HG03565 (cell line): ENCODE measurements at regions not wholly inside any gene's neighbourhood (a gene's known extent, or its start where the extent isn't known, plus 50 kb on each side); places are given as distances from the start of the nearest gene placed in this dataset.

Source experiments
- ATAC-seq: cut with Tn5 transposase; IDR thresholded peaks from one replicate; pipeline ENCODE4 v1.9.1; 2021; ENCODE audit warnings: mild to moderate bottlenecking, moderate library complexity; ENCODE audit not compliant: unreplicated experiment

DNA sequence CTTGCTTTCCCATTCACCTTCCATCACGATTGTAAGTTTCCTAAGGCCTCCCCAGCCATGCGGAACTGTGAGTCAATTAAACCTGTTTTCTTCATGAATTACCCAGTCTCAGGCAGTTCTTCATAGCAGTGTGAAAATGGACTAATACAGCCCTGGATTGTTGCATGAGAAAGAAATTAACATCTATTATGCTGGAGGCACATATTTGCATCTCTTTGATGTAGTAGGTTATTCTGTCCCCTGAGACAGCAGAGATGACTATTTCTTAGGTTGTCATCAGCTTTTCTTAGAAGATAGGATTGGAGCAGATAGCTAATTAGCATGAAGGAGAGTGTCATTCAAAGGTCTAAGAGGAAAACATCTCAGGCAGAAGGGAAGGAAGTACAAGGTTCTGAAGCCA, 166.2 kb downstream of the OMA1 start:
- ATAC-seq, result no peak

DNA sequence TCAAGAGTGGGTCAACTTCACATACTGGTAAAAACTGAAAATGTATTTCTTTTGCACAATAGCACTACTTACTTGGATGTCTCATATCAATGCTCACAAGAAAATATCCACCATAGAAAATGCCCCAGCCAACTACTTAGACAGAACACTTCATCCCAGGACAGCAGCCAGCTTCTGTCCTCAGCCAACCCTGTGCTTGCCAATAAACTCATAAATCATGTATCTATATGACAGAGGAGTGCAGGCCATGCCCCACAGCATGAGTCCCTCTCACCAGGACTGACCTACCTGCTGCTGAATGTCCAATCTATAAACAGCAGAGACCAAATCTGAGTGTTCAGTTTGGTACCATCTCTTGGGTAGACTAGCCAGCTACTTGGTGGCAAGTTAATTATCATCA, 179.3 kb downstream of the OMA1 start:
- no peak for ATAC-seq

DNA sequence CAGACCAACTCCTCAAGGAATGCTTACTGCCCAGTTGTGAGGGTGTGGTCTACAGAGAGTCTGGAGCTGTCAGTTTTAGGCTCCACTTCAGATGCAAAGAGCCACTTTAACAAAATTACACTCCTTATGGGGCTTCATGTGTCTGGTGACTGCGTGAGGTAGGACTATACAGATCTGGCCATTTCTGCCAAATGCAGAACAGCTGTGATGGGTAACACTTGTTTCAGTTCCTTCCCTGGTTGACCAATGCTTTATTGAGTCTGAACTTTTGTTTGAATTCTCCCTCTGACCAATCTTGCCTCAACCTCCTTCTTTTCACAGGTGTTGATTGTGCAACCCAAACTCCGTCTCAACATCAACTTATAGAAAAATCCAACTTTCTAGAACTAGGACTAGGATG, 181.2 kb downstream of the OMA1 start:
- ATAC-seq, result no peak

DNA sequence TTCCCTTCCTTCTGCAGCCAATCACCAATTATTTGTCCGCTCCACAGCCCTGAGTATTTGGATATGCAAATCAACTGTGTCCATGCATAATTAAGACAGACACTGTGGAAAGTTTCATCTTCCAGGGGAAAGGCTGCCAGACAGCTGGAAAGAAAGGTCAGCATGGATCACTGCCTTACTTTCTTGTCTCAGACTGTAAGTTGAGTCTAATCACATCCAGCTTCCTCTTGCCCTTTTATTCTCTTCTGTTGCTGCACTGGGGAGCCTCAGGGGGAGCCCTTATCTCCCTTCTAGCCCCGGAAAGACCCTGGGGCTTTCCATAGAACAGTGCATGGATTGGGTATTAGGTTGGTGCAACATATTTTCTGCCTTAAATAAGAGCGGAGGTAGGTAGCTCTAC, 182.9 kb downstream of the OMA1 start:
- ATAC-seq, result peak; percentile 49

DNA sequence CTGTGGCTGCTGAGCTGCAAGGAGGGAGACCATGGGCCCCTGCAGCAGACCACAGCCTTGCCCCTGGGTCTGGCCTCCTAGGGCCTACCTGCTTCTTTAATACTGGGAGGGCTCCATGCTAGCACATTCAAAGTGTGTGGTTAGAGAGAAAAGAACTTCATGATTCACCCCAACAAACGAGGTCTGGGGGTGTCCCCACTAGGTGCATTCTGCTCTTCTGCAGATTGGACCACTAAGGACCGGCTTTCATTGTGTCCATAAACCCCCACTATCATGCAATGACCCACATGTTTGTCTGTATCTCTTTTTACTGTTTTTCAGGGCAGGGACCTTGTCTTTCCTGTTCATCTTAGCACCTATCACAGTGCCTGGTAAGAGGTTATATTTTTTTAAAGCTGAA, 185.4 kb downstream of the OMA1 start:
- no peak for ATAC-seq

DNA sequence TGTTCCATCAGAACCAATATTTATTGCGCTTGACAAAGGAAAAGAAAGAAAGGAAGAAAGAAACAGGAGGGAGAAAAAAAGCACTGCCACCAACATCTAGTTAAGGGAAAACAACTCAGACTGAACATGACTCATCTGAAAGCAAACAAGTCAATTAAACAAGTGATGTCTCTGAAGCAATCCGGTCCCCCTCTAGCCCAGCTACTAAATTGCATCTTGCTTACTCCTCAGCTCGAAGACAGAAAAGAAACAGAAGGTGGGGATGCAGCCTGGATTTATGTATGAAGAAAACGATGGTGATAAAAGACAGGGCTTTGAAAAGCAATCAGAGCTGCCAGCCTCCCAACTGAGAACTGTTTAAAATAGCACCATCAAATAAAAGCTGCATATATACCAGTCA, 188.2 kb downstream of the OMA1 start:
- ATAC-seq, result no peak

DNA sequence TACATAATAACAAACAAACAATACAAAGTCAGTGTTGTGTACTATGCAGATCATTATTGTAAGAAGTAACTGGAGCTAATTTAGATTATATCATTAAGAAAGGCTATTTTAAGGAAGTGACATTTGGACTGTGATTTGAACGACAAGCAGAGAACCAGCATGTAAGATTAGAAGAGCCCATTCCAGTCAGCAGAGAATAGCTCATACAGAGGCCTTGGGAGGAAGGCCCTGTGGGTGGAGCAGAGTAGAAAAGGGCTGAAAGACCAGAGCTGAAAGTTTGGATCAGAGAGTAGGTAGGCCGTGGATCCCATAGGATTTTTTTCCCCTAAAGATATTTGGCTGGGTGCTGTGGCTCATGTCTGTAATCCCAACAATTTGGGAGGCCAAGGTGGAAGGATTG, 190.1 kb downstream of the OMA1 start:
- no peak for ATAC-seq

DNA sequence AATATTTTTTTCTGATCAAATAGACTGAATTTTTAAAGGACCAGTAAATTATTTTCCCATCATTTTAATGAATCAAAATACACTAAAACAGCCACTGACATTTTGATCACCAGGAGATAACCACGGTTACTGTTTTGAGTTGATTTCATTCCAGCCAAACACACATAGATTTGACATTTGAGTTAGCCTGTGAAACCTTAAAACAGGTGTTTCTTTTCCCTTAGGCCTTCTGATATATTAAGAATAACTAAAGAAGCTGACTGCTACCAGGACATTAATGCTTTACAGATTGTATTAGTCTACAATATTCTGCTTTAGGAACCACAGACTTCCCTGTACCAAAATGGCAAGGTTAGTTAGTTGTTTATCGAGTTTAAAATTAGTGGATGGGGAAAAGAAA, 193.4 kb downstream of the OMA1 start:
- no peak for ATAC-seq

DNA sequence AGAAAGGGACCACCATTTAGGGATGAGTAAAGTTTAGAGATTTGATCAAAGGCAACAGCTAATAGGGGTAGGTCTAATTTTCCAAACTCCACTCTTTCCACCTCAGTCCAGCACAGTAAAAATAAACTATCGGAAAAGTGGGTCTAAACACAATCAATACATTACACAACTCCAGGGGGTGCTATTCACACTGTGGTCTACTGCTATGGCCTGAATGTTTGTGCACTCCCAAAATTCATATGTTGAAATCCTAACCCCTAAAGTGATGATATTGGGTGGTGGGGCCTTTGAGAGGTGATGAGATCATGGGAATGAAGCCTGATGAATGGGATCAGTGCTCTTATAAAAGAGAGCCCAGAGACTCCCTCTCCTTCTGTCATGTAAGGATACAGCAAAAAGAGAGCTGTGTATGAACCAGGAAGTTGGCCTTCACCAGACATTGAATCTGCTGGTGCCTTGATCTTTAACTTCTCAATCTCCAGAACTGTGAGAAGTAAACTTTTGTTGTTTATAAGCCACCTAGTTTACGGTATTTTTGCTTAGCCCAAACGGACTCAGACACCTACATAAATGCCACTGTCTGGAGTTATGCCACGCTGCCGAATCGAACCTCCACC, 193.9 kb downstream of the OMA1 start:
- ATAC-seq, result no peak

DNA sequence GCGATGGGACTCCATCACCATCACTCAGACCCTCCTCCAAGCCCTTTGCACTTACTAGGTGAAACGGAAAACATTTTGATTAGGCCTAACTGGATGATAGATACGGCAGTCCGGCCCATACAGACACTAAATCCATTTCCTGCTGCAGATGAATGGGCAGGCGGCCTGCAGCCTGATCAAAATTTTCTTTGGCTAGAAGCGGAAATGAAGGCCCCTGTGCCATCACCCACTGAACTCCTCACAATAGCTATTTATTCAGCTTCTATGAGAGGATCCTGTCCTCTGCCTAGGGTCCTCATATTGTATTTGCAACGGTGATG, 200.5 kb downstream of the OMA1 start:
- no peak for ATAC-seq

DNA sequence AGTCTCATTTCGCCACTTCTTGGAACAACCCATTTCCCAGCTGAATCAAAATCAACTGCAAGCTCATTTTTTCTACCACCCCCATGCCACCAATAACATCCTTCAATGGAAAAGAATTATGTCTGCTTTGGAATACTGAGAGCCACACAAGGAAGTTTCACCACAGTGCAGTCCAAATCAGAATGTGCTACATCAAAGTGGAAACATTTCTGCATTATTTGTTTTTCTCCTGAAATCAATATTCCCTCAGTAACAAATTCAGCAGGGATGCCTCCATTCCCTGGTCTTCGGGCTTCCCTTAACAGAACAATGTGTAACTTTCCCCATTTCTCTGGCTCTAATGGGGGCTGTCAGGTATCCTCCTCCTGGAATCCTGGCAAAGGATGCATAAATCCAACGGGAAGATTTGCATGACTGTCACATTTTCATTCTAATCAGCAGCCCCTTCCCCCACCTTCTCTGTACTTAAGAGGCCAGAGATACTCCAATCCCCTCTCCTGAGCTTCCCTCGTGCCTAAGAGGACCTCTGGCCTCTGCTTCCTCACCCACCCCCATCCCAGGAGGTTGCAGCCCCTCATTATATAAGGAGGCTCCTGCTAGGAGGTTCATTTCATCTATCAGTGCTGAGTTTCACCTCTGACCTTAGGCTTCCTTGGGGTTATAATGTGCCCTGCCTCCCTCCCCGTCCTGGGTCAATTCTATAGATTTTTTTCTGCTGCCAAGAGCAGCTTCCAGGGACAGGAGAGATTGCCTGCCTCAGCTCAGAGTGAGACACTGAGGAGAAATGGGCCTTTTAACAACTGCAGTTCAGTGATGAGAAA, 201.1 kb downstream of the OMA1 start:
- no peak for ATAC-seq

DNA sequence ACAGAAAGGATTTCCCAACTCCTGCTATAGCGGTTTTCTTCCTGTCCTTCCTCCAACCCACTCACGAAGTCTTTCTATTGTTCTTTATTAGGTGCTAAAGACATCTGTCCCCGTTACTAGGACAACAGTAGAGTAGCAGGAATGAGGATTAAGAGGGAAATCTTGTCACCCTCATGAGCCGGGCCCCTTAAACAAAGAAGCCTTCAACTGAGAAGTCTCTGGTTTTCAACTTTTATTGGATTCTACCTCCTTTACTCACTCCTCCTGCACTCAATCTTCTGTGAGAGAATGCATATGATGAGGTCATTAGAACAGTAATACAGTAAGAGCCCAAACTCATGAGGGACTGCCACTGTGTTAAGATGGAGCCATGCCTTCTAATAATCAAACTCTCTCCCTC, 206.3 kb downstream of the OMA1 start:
- ATAC-seq, result no peak

DNA sequence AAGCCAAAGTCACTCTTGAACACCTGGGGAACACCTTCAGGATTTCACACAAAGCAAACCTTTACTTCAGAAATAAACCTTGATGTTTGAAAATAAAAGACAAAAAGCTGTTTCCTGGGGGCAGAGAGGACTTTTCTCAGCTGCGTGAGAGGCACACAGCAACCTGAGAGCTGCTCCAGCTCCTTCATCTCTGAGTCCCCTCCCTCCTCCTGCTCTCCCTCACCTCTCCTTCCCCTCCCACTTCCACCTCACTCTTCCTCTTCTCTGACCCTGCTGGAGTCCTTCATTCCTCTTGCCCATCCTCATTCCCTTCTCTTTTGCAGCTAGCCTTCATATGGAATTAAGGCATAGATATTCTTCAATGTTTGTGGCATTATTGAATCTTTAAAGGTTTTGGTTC, 208.4 kb downstream of the OMA1 start:
- ATAC-seq, result no peak

DNA sequence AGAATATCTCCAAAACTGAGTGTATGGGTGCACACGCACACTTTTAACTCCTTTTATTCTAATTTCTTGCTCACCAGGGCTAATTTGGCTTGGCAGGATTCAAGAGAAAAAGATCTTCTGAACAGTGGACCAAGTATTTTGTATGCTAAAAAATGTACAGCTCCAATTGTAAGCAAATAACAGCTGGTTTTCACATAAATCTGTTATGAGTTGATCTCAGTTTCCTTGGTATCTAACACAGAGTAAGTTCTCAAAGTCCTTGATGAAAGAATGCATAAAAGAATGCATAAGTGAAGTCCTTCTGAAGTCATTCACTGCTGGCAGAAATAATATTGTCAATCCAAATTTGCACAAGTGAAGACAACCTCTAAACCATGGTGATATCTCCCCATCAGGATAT, 213.0 kb downstream of the OMA1 start:
- ATAC-seq, result no peak

DNA sequence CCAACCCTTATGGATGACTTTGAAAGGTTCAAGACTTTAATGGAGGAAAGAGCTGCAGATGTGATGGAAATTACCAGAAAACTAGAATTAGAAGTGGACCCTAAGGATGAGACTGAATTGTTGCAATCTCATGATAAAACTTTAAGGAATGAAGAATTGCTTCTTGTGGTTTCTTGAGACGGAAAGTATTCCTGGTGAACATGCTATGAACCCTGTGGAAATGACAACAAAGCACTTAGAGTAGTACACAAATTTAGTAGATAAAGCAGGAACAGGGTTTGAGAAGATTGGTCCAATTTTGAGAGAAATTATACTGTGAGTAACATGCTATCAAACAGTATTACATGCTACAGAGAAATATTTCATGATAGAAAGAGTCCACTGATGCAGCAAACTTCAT, 215.4 kb downstream of the OMA1 start:
- no peak for ATAC-seq

DNA sequence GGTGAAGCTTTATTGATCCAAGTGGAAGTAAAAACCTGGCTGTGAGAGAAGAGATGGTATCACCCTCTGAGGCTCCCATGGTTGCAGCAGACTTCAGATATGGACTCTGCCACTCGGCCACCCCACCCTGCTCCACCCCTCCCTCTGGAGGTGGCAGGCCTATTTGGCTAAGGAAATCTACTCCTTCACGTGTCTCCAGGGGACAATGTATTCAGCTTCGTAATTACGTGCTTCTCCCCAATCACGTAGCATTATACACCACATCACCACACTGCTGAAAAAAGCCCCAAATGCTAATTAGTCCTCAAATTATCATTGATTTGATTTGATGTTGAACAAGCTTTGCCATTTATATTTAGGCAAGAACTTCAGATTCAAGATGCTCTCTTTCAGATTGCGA, 220.7 kb downstream of the OMA1 start:
- no peak for ATAC-seq

DNA sequence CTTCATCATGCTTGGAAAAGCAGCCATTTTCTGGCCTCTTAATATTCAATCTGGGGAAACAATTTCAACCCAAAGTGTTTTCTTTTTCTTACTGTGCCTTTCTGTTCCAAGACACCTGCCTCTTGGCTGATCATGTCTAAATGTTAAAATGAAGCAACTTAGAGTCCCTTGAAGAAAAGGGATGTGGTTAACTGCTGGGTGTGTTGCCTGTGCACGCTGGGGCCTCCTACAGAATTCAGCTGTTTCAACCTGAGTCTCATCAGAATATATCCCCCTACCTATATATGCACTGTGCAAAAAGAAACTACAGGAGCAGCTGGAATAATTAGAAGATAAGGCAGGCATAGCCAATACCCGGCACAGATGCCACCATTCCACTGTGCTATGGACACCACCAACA, 222.0 kb downstream of the OMA1 start:
- ATAC-seq, result no peak

DNA sequence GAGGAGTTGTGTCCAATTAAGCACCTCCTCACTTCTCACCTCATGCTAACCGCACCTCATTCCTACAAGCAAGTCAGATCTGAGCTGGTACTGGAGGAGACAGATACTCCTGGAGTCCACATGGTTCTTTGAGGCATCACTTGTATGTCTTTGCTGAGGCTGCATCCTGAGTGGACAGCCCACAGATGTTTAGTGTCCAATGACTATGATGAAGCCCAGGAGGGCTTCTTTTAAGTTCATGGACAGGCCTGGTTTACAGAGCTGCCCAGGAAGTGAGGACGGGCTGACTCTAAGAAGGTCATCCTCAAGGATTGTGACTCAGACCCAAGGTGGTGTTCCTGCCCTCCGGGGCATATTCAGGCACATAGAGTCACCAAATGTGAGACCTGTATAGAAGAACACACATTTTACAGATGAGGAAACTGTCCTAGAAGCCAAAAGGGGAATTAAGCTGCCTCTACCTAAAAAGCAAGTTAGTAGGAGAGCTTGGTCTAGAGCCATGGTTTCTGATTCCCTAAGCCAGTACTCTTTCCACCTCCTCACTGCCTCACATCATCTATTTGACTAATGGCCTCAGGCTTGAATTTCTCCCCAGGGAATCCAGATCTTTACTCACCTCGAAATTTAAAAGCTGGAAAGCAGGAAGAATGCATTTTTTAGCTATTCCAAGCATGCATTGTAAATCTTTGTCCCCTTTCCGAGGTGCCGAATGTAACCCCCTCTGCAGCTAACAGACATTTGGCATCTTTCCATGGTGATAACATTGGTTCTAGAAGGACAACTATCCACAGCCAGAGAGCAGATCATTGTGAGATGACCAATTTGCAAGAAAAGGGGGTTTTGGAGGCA, 228.1 kb downstream of the OMA1 start:
- no peak for ATAC-seq

DNA sequence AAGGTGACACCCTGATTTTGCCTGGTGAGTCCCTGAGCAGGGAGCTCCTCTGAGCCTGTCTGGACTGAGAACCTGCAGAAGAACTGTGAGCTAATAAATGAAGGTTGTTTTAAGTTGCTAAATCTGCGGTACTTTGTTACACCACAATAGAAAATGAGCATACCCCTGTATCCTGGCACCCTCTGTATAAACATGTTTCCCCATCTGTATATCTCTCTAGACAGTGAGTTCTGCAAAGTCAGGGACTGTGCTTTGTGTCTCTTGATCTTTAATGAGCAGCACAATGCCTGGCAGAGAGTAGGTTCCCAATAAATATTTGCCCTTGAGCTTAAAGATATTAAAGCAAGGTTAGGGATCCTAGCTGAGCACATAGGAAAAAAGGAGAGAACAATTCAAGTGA, 228.8 kb downstream of the OMA1 start:
- no peak for ATAC-seq

DNA sequence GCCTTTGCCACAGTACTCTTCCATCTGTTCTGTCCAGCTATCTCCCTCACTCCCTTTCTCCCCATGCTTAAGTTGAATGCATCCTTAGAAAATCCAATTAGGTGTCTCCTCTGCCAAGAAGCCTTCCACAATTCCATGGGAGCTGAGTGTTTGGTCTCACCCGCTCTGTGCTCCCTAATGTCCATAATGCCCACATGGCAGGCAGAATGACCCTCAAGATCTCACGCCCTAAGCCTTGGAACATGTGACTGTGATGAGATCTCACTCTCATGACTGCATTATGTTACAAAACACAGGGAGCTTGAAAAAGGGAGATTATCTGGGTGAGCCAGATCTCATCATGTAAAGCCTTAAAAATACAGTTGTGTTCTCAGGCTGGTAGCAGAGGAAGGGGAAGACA, 229.4 kb downstream of the OMA1 start:
- ATAC-seq, result no peak

DNA sequence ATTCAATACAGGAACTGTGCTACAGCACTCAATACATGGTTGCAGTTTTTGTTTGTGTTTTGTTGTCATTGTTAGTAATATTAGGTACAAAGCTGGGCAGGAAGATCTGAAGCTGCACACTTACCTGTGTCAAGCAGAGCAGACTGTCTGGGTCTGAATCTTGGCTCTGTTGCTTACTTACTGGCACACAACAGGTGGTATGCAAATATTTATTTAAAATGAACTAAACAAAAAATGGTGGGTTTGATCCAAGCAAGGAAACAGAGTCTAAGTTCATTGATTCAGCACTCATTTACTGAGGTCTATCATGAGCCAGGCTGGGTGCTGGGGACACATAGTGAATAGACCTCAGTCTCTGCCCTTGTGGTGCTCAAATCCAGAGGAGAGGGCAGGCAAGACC, 230.4 kb downstream of the OMA1 start:
- no peak for ATAC-seq

DNA sequence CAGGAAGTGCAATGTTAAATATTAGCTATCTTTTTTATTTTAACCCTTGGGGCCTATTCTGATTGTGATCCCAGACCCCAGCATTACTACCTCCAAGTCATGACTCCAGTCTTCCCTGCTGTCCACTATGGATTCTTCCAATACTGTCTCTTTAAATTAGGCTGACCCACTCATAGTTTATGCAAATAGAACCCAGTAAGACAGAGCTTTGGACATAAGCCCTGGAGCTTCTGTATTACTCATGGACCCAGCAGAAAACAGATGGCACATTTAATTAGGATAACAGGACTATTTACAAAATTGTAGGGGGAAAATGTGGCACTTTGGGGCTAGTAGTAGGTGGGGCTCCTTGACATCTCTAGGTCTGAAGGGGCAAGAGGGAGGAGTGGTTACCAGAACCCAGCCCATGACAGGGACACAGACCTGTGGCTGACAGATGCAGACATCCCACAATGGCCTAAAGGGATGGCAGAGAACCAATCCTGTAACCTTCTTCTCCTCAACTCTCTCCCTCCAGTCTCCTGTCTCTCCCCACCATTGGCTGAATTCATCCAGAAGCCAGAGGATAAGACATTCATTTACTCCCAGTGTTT, 233.5 kb downstream of the OMA1 start:
- ATAC-seq, result no peak
